NCI-H146 treated with DMSO at 0.1 percent for 48 hours (cell line): ENCODE measurements at regions not wholly inside any gene's neighbourhood (a gene's known extent, or its start where the extent isn't known, plus 50 kb on each side); places are given as distances from the start of the nearest gene placed in this dataset.
A peak's percentile ranks its signal among the peaks of the same experiment; 100 is the strongest.

Experiments used
- DNase-seq: peaks from one replicate; lab custom pipeline; 2025; ENCODE audit not compliant: unreplicated experiment; lab: John Stamatoyannopoulos, UW

DNA sequence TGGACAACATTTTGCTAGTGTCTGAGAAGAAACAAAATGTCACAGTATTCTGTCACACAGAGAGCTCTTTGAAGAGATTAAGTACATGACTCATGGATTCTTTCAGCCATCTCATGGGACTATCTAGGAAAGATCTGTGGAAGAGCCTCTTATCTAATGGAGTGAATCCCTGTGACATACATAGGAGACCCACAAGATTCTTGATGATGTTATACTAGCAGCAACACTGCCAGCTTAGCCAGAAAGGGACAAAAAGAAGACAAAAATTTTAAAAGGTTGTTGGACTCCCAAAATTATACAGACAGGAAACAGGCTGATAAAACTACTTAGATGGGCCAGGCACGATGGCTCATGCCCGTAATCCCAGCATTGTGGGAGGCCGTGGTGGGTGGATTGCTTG is 143.3 kb upstream of the MGAT5 start:
- no peak for DNase-seq

DNA sequence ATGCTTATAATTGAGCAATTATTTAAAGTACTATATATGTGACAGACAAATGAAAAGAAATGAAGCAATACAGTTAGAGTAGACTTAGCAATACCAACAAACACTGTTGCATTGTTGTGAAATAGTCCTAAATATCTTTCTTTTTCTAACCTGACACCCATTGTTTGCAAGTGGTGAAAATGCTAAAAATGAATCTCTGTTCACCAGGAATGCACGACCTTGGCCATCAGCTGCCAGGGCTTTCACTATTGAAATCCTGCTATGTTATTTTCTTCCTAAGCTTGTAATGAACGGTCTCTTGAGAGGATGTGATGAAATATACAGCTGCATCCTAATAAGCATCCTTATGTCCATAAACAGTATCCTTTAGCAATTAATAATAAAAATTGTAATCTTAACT is 136.2 kb upstream of the MGAT5 start:
- no peak for DNase-seq

DNA sequence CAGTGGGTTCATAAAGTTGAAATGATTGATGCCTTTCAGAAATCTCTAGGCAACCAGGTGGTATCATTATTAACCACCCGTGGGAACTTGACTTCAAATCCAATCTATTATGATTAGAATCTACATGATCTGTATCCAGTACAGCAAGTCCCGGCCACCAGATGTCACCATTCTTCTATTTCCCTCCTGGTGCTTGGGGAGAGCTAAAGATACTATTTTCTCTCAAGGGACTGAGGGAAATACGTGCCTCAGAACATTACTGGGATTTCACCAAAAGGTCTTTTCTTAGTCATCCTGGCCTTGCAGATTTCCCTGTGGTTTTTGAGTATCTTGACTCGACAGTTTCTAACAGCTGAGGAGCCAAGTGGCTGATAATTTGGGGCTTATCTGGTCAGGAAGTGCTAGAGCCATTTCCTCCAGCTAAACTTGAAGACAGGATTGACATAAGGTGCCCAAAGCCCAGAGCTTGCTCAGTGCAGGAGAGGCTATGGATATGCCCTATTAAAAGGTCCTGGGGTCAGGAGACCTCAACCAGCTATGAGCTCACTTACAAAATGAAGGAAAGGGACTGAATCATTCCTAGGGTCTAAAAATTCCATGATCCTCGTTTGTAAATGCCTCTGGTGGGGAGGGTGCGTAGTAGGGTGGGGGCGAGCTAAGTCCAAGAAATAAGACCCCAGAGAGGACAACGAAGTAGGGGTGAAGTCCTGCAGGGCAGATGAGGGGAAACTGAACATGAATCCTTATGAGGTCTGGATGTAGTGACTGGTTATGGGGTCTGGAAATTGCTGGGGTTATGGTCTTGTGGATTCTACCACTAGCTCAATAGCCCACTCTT is 135.4 kb upstream of the MGAT5 start:
- peak; percentile 87 for DNase-seq

DNA sequence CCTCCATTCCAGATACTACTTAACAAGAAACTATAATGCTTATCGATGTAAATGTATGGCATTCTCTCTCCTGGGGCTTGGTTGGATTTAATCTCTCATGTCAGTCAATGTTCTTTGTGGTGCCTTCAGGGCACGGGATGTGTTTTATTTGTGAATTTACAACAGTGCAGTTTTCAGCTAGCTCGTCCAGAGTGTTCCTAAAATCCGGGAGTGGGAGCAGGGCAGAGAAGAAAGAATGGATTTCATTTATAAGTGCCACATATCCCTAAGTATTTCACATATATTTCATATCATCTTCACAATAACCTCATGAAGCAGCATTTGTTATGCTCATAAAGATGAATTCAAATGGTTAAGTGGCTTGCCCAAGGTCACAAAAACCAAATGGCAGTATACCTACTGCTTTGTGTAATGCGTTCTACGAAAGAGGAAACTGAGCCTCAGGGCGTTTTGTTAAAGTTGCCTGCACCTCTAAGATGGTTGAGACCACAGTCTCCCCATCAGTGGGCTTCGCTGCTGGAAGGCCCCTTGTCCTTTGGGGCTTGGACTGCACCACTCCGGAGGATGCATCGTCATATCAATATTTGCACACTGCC is 134.7 kb upstream of the MGAT5 start:
- no peak for DNase-seq

DNA sequence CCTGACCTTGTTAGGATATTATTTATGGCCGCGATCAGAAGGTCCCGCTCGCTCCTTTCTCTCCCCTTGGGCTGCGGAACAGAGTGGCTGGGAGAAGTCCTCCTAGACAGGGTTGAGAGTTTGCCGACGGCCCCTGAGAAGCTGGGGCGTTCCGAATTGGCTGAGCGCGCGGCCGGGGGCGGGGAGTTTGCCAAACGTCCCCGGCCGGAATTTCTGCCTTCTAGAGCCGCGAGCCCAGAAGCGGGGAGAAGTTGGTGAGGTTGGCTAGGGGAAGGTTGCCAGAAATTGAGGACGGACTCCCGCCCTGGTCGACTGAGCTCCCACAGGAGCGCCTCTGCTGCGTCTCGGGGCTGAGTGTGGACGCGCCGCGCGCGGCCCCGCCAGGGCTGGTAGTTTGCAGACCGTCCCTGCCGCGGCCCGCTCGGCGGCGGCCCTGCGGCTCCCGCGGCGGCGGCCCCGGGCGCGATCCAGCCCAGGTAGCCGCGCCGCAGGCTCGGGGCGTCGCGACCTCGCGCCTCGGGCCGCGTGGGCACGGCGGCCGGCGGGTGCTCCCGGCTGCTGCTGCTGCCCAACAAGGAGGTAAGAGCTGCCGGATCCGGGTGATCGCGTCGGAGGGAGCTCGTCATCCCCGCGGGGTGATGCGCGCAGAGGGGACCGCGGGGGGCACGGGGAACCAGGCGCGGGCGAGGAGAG is 134.0 kb upstream of the MGAT5 start:
- peak; percentile 81 for DNase-seq

GRCh38 chr2:134120406-134120732 is 133.5 kb upstream of the MGAT5 start:
- DNase-seq, result no peak

GRCh38 chr2:134120733-134121630 is 132.9 kb upstream of the MGAT5 start:
- DNase-seq, result peak; percentile 41

GRCh38 chr2:134122610-134123009 is 131.3 kb upstream of the MGAT5 start:
- DNase-seq, result no peak

DNA sequence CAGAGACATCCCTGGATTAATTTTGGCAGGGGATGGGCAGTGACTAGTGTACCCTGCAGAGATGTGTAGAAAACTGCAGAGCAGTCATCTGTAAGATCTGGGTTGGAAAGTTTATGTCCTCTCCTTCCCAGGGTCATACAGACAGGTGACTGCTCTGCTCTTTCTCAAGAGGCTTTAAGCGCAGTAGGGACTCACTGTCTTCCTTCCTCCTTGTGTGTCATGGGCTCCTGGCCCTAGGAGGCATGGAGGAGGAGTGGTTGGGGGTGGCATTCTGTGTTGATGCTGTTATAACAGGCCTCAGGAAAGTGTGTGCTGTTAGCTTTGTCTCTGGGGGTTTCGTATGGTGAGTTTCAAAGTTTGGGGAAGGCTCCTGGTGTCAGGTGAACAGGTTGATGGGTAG is 130.5 kb upstream of the MGAT5 start:
- no peak for DNase-seq

GRCh38 chr2:134124047-134124753 is 129.7 kb upstream of the MGAT5 start:
- DNase-seq, result peak; percentile 64

DNA sequence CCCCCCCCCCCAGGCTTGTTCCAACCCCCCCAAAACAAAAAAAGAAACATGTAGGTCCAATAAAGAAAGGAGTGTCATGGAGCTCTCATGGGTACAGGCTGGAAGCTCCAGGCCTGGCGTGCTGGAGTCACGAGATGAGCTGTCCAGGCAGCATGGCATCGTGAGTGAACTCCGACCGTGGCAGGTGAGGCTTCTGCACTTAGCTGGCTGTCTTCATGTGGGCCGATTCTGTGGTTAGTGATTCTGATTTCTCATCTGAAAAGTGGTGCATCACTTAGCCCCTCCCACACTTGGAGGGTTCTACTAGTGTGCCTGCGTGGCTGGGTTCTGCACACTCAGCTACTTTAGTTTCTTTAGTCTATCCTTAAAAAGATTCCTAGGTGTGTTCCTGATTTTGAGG is 126.4 kb upstream of the MGAT5 start:
- DNase-seq, result no peak

- no peak for DNase-seq
Observed at GRCh38 chr2:134128746-134129145, 125.1 kb upstream of the MGAT5 start.

DNA sequence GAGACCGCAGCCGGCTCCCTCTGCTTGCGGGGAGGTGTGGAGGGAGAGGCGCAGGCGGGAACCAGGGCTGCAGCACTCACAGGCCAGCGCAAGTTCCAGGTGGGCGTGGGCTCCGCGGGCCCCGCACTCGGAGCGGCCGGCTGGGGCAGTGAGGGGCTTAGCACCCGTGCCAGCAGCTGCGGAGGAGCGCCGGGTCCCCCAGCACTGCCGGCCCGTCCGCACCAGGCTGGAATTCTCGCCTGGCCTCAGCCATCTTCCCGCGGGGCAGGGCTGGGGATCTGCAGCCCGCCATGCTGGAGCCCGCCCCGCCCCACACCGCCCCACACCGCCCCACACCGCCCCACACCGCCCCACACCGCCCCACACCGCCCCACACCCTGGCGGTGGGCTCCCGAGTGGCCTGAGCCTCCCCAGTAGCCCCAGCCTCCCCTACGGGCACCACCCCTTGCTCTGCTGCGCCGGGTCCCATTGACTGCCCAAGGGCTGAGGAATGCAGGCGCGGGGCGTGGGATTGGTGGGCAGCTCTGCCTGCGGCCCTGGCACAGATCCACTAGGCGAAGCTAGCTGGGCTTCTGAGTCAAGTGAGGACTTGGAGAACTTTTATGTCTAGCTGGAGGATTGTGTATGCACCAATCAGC is 123.9 kb upstream of the MGAT5 start:
- DNase-seq, result no peak

DNA sequence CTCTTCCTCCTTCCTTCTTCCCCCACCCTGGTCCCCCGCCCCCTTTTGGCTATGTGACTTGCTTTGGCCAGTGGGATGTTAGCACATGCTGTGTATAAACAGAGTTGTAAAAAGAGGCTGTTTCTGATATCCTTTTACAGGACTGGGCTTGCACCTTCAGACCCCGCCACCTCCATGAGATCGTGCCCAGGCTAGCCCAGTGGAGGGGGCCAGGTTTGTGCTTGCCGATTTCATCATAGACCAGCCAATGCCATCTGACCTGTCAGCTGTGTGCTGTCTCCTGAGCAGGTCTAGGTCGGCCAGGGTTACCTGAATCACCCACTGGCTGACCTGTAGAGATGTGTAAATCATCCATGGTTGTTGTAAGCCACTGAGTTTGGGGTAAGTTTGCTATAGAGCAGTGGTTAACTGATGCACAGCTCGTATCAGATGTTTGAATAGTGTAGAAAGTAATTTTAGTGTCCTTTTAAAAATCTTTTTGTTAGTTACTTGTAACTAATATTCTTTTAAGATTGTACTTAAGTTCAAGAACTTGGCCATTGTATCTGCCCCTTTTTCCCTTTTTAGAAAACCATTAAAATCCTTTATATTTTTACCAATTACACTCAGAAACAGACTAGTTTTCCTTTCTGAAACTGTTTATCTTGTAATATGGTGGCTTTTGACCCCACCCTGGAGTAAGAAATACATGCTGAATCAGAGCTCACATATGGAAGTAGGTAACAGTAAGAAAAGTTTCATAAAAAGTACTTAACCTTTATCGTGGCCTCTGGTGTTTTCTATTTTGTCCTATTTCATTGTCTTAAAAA is 122.0 kb upstream of the MGAT5 start:
- DNase-seq, result no peak

GRCh38 chr2:134132490-134132857 is 121.4 kb upstream of the MGAT5 start:
- DNase-seq, result no peak

DNA sequence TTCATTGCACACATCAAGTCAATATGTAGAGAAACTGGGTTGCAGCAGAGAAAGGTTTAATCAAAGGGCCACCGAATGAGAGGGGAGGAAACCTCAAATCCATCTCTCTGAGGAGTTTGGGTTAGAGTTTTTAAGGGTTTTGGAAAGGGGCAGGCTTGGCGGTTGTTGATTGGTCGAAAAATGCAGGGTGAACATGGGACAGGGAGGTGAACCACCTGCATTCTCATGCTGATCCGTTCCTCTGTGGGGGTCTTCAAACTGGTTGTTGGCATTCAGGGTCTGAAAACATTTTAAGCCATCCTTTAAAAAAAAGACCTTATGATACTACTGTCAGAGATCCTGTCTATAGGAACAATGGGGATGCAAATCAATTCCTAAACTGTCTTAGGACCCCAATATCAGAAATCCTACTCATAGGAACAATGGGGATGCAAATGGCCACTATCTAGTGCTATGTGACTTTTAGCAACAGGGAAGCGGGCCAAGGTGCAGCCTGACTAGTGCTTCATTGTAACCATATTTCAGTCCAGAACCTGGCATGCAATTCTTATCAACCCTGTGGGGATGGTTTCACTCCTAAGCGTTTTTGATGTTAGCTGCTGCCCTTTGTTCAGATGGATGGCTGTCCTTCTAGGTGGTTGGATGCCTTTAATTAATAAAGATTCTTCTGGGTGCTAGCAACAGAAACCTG is 120.1 kb upstream of the MGAT5 start:
- DNase-seq, result no peak

DNA sequence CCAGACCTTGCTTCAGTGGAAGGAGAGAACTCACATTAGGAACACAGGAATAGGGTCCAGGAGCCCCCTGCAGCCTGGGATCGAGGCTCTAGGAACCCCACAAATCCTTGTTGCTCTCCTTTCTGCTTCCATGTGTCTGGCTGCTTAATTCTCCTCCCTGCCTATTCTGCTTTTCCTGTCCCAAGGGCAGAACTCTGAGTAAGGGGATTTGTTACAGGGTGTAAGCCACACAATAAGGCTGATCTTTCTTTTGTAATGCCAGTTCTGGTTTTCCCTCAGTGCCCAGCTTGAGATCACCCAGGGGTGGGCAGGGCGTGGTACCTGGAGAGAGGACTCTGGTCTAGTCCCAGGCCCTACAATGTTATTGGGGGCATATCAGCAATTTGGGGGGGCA is 119.6 kb upstream of the MGAT5 start:
- DNase-seq, result no peak

- no peak for DNase-seq
Observed at GRCh38 chr2:134134827-134135226, 119.0 kb upstream of the MGAT5 start.

DNA sequence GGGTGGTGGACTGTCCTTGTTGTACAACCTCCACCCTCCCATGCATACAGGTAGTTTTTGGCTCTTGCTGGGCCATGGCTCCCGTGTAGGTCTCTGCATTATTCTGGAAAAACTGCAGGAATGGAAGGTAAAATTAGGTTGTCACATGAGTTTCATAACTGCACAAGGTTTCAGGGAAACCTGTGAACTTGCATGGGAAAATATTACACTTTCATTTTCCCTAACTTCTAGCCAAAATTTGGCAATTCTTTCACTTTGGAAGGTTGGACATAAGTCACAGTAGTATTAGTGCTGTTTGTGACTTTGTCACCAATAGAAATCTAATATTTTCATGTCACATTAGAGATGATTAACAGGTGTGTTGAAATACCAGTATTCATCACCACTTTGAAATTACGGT is 118.1 kb upstream of the MGAT5 start:
- DNase-seq, result no peak
